ENCODE measurements at regions not wholly inside any gene's neighbourhood (a gene's known extent, or its start where the extent isn't known, plus 50 kb on each side); places are given as distances from the start of the nearest gene placed in this dataset.

DNA sequence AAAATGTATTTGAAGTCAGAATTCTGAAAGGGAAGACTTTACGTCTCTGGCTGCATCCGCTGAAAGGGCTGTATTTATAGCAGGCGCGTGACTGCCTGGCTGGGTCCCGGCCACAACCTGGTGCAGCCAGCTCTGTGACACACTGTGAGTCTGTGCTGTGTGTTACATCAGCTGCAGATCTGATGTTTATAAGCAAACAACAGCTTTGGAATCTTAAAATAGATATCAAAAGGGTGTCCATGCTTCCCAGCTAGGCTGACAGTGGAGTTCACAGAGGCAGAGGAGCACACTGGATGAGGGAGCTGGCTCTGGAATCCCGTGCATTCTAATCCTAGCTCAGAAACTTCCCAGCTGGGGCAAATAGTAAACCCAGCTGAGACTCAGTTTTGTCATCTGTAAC is 433.4 kb upstream of the BRINP1 start:
- TF ChIP-seq RCOR1 (IDR thresholded peaks at IDR 0.05; ENCODE audit: low read depth, low read length) (no peak), POLR2A (IDR thresholded peaks at IDR 0.05; ENCODE audit: low read length) (no peak)

Measured in A549 (cell line).